GM19099 (cell line): ENCODE measurements at regions not wholly inside any gene's neighbourhood (a gene's known extent, or its start where the extent isn't known, plus 50 kb on each side); places are given as distances from the start of the nearest gene placed in this dataset.

Source experiments
- POLR2A ChIP-seq: IDR thresholded peaks from 3 replicates; pipeline ENCODE4 v1.6.1; 2011; ENCODE audit warnings: low read depth; ENCODE audit not compliant: insufficient read length; ENCODE audit errors: extremely low read depth

GRCh38 chr9:129500161-129500862, 120.6 kb downstream of the C9orf50 start:
- TF ChIP-seq POLR2A, result no peak

- TF ChIP-seq POLR2A, result no peak
Observed at GRCh38 chr9:129498451-129499384, 122.2 kb downstream of the C9orf50 start.

- no peak for TF ChIP-seq POLR2A
Observed at GRCh38 chr9:129497813-129498450, 123.0 kb downstream of the C9orf50 start.

GRCh38 chr9:129497005-129497812, 123.7 kb downstream of the C9orf50 start:
- no peak for TF ChIP-seq POLR2A

GRCh38 chr9:129496473-129497004, 124.4 kb downstream of the C9orf50 start:
- TF ChIP-seq POLR2A, result no peak

- TF ChIP-seq POLR2A, result no peak
Observed at GRCh38 chr9:129495620-129496472, 125.1 kb downstream of the C9orf50 start.

GRCh38 chr9:129494113-129494789, 126.7 kb downstream of the C9orf50 start:
- no peak for TF ChIP-seq POLR2A

GRCh38 chr9:129493706-129494047, 127.2 kb downstream of the C9orf50 start:
- no peak for TF ChIP-seq POLR2A

GRCh38 chr9:129493002-129493705, 127.7 kb downstream of the C9orf50 start:
- TF ChIP-seq POLR2A, result no peak

- no peak for TF ChIP-seq POLR2A
Observed at GRCh38 chr9:129491487-129491855, 129.4 kb downstream of the C9orf50 start.

GRCh38 chr9:129490583-129491486, 130.1 kb downstream of the C9orf50 start:
- no peak for TF ChIP-seq POLR2A
